ENCODE measurements at regions not wholly inside any gene's neighbourhood (a gene's known extent, or its start where the extent isn't known, plus 50 kb on each side); places are given as distances from the start of the nearest gene placed in this dataset.

DNA sequence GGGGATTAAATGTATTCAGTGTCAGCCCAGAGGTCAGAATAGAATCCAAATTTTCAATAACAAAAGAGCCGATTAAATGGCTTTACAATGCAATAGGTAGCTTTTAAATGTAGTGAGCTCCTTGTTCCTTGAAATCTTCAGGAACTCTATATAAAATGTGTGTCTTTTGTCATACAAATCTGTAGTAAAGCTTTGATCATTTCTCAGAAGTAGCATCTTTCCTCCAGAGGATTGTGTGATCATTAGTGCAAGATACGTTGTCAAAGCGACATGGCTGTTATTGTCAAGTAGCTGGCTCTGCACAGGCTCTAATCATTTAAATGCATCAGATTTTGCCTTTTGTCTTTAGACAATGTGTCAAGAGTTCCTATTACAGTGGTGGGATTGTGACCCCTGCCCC is 116.1 kb upstream of the NAMPT start:
- Histone ChIP-seq H3K36me3 (replicated peaks in 1 of 2) (no peaks in the 10 kb centered on the region), H3K9me3 (replicated peaks in 1 of 3) (no peaks in the 10 kb centered on the region)
- DNase-seq: no peak

GRCh38 chr7:106398786-106399185 is 114.0 kb upstream of the NAMPT start:
- intact Hi-C loops (cut with DNase I): no loop called here
- no peak for DNase-seq
- H3K4me3 ChIP-seq: no peak overlapping the region
- H3K4me1 ChIP-seq (replicated peaks in 1 of 2): no peaks in the 10 kb centered on the region
- no peak overlapping the region for H3K27ac ChIP-seq
- H3K36me3 ChIP-seq (replicated peaks in 1 of 2): no peaks in the 10 kb centered on the region
- TF ChIP-seq, protein P1, sequence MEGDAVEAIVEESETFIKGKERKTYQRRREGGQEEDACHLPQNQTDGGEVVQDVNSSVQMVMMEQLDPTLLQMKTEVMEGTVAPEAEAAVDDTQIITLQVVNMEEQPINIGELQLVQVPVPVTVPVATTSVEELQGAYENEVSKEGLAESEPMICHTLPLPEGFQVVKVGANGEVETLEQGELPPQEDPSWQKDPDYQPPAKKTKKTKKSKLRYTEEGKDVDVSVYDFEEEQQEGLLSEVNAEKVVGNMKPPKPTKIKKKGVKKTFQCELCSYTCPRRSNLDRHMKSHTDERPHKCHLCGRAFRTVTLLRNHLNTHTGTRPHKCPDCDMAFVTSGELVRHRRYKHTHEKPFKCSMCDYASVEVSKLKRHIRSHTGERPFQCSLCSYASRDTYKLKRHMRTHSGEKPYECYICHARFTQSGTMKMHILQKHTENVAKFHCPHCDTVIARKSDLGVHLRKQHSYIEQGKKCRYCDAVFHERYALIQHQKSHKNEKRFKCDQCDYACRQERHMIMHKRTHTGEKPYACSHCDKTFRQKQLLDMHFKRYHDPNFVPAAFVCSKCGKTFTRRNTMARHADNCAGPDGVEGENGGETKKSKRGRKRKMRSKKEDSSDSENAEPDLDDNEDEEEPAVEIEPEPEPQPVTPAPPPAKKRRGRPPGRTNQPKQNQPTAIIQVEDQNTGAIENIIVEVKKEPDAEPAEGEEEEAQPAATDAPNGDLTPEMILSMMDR (IDR thresholded peaks at IDR 0.05): no peak
- no peak for TF ChIP-seq POLR2A (IDR thresholded peaks at IDR 0.05)
- no peaks in the 10 kb centered on the region for H3K9me3 ChIP-seq (replicated peaks in 1 of 3)
- no peaks in the 10 kb centered on the region for H3K27me3 ChIP-seq

More for the DNA sequence above, 116.1 kb upstream of the NAMPT start:
- TF ChIP-seq, protein P1 (IDR thresholded peaks at IDR 0.05): no peak
- Histone ChIP-seq H3K27ac (no peak overlapping the region), H3K27me3 (no peaks in the 10 kb centered on the region), H3K4me1 (replicated peaks in 1 of 2) (no peaks in the 10 kb centered on the region), H3K4me3 (no peak overlapping the region)
- intact Hi-C loops (cut with DNase I): no loop called here
- 72 to 92% (median 85%) methylated on average over 3 of the region's 3 CpGs for WGBS, 4 donors

- no peaks in the 10 kb centered on the region for H3K36me3 ChIP-seq (replicated peaks in 1 of 2)
- no peak overlapping the region for H3K4me3 ChIP-seq
- H3K9me3 ChIP-seq (replicated peaks in 1 of 3): no peaks in the 10 kb centered on the region
- WGBS, 4 donors: 90 to 96% (median 91%) methylated on average over 5 of the region's 5 CpGs
- intact Hi-C loops (cut with DNase I): no loop called here
- no peak overlapping the region for H3K27ac ChIP-seq
- no peak for DNase-seq
- H3K27me3 ChIP-seq: no peaks in the 10 kb centered on the region
- no peak for TF ChIP-seq POLR2A (IDR thresholded peaks at IDR 0.05)
- TF ChIP-seq, protein P1 (IDR thresholded peaks at IDR 0.05): no peak
- H3K4me1 ChIP-seq (replicated peaks in 1 of 2): no peaks in the 10 kb centered on the region
Measured at GRCh38 chr7:106397994-106398393, 113.2 kb upstream of the NAMPT start.

- no peaks in the 10 kb centered on the region for H3K27me3 ChIP-seq
- TF ChIP-seq, protein P1 (IDR thresholded peaks at IDR 0.05): no peak
- no peak for TF ChIP-seq POLR2A (IDR thresholded peaks at IDR 0.05)
- H3K9me3 ChIP-seq (replicated peaks in 1 of 3): no peaks in the 10 kb centered on the region
- H3K36me3 ChIP-seq (replicated peaks in 1 of 2): no peaks in the 10 kb centered on the region
- intact Hi-C loops (cut with DNase I): no loop called here
- H3K4me3 ChIP-seq: no peak overlapping the region
- H3K27ac ChIP-seq: no peak overlapping the region
- no peak for DNase-seq
- no peaks in the 10 kb centered on the region for H3K4me1 ChIP-seq (replicated peaks in 1 of 2)
Measured at GRCh38 chr7:106394526-106394925, 109.7 kb upstream of the NAMPT start.
